Spleen (tissue), 11 donors: ENCODE measurements at regions not wholly inside any gene's neighbourhood (a gene's known extent, or its start where the extent isn't known, plus 50 kb on each side); places are given as distances from the start of the nearest gene placed in this dataset.

Experiments used
- DNase-seq: peaks from one replicate; pipeline ENCODE4 v3.0.0-alpha.2; 2020
- H3K27ac ChIP-seq, 8 donors: fragments of 200-600 bp; sonication (generic) in 7 of 8; 1 replicate in 4 of 8; 2 replicates in 4 of 8; pipeline versions ENCODE4 v1.5.0 to v1.8.0; 2016 to 2021; ENCODE audit warnings: inconsistent platforms in 4 of 8, mild to moderate bottlenecking in 4 of 8, moderate library complexity in 1 of 8
- H3K27me3 ChIP-seq, 7 donors: fragments of 200-600 bp; sonication (generic) in 6 of 7; replicated peaks in 1 of 7; 1 replicate in 4 of 7; 2 replicates in 3 of 7; pipeline versions ENCODE4 v1.5.0 to v1.8.0; 2016 to 2021; ENCODE audit warnings: inconsistent platforms in 3 of 7, mild to moderate bottlenecking in 1 of 7
- H3K36me3 ChIP-seq, 6 donors: fragments of 200-600 bp; sonication (generic) in 5 of 6; 1 replicate in 4 of 6; 2 replicates in 2 of 6; pipeline versions ENCODE4 v1.5.0 to v1.8.0; 2016 to 2021; ENCODE audit warnings: inconsistent platforms in 2 of 6
- H3K4me1 ChIP-seq, 6 donors: fragments of 200-600 bp; sonication (generic) in 5 of 6; 1 replicate in 3 of 6; 2 replicates in 3 of 6; pipeline versions ENCODE4 v1.5.0 to v1.8.0; 2016 to 2021; ENCODE audit warnings: inconsistent platforms in 3 of 6
- H3K4me3 ChIP-seq, 8 donors: fragments of 200-600 bp; sonication (generic) in 7 of 8; 1 replicate in 4 of 8; 2 replicates in 4 of 8; pipeline versions ENCODE4 v1.5.0 to v1.8.0; 2016 to 2021; ENCODE audit warnings: inconsistent platforms in 4 of 8, mild to moderate bottlenecking in 4 of 8, moderate library complexity in 2 of 8
- H3K9me3 ChIP-seq, 8 donors: fragments of 200-600 bp; sonication (generic) in 7 of 8; 1 replicate in 4 of 8; 2 replicates in 4 of 8; pipeline versions ENCODE4 v1.5.0 to v1.8.0; 2016 to 2021; ENCODE audit warnings: inconsistent platforms in 4 of 8
- POLR2A ChIP-seq, 3 donors: fragments of 450-650 bp; IDR thresholded peaks; one replicate each; pipeline ENCODE4 v1.5.1; 2017; ENCODE audit warnings: antibody characterized with exemption in 3 of 3, mild to moderate bottlenecking in 1 of 3
- POLR2AphosphoS5 ChIP-seq, 3 donors: sonication (generic); formaldehyde crosslinking; IDR thresholded peaks; one replicate each; pipeline ENCODE4 v1.5.1; 2017; ENCODE audit warnings: antibody characterized with exemption in 3 of 3
- WGBS, 5 donors: extraction: QIAGEN DNeasy Blood & Tissue Kit in 3 of 5; methylation state at CpG; one replicate each; pipeline versions ENCODE4 v1.1.5 to v1.1.7; 2013 to 2018; 5-methylcytosine and 5-hydroxymethylcytosine counted together
- intact Hi-C: fragments of 100-400 bp; cut with DNase I; formaldehyde crosslinking; loops from one replicate; pipeline ENCODE4 v1.15.0; 2023; ENCODE audit warnings: low total_unique reads
- TF ChIP-seq, protein P1 (sequence below), 11 experiments: fragments of 200-600 bp in 7 of 11; fragments of 450-650 bp in 4 of 11; sonication (generic) in 4 of 11; IDR thresholded peaks in 8 of 11; conservative IDR thresholded peaks in 3 of 11; 1 replicate in 7 of 11; 2 replicates in 4 of 11; pipeline versions ENCODE4 v1.4.0 to v1.8.0; 2016 to 2021; ENCODE audit warnings: antibody characterized with exemption in 11 of 11, inconsistent platforms in 4 of 11, mild to moderate bottlenecking in 1 of 11
- donor health status: healthy with polysubstance abuse.
- donor health status: DM: no; HTN: no; CAD: no; lungs with moderate emphysema.
- donor health status: DM: no; HTN: no; CAD: no.
- donor health status: Bipolar disorder and iron deficiency.
- donor health status: healthy.
- donor health status: DM: no; HTN: no; CAD: no.
- donor health status: DM: yes; HTN: yes; CAD: no.

DNA sequence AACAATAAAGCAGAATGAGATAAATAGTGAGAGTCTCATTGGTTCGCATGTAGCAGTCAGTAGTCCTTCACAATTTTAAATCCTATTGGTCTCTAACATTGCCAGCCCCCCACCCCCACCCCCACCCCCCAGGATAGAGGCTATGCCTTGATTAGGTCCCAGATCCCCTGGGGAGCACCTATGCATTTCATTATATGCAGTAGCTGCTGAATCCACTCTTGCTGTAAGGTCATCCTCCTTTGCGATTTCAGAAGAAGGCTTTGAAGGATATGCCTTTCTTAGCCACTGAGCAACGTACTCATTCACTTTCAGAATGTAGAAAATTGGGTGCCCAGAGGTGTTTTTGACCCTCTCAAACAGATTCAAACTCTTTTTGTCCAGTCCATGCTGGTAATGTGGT lies 382.8 kb upstream of the GALNT5 start:
- no peak for TF ChIP-seq POLR2A (IDR thresholded peaks at IDR 0.05)
- TF ChIP-seq POLR2AphosphoS5 (IDR thresholded peaks at IDR 0.05) = no peak
- TF ChIP-seq, protein P1, sequence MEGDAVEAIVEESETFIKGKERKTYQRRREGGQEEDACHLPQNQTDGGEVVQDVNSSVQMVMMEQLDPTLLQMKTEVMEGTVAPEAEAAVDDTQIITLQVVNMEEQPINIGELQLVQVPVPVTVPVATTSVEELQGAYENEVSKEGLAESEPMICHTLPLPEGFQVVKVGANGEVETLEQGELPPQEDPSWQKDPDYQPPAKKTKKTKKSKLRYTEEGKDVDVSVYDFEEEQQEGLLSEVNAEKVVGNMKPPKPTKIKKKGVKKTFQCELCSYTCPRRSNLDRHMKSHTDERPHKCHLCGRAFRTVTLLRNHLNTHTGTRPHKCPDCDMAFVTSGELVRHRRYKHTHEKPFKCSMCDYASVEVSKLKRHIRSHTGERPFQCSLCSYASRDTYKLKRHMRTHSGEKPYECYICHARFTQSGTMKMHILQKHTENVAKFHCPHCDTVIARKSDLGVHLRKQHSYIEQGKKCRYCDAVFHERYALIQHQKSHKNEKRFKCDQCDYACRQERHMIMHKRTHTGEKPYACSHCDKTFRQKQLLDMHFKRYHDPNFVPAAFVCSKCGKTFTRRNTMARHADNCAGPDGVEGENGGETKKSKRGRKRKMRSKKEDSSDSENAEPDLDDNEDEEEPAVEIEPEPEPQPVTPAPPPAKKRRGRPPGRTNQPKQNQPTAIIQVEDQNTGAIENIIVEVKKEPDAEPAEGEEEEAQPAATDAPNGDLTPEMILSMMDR (IDR thresholded peaks at IDR 0.05 in 8 of 11, conservative IDR thresholded peaks at IDR 0.05 in 3 of 11) = no peak
- Histone ChIP-seq H3K36me3 (no peaks in the 10 kb centered on the region), H3K27ac (no peak overlapping the region), H3K4me1 (no peaks in the 10 kb centered on the region), H3K9me3 (no peaks in the 10 kb centered on the region), H3K27me3 (no peaks in the 10 kb centered on the region), H3K4me3 (no peak overlapping the region)
- DNase-seq = no peak
- WGBS, 5 donors = 37 to 75% (median 45%) methylated on average over 2 to 3 of the region's 3 CpGs
- intact Hi-C loops = no loop called here

GRCh38 chr2:156883804-156884203 lies 373.7 kb upstream of the GALNT5 start:
- Histone ChIP-seq H3K9me3 (peaks cover 0 to 5% (median 0%) of the 10 kb centered on the region in 8 donors), H3K4me1 (no peaks in the 10 kb centered on the region), H3K27ac (no peak overlapping the region), H3K4me3 (no peak overlapping the region), H3K27me3 (no peaks in the 10 kb centered on the region), H3K36me3 (no peaks in the 10 kb centered on the region)
- no peak for DNase-seq
- no peak for TF ChIP-seq POLR2A (IDR thresholded peaks at IDR 0.05)
- intact Hi-C loops = no loop called here
- WGBS, 5 donors = 63 to 77% (median 71%) methylated on average over 3 of the region's 3 CpGs

DNA sequence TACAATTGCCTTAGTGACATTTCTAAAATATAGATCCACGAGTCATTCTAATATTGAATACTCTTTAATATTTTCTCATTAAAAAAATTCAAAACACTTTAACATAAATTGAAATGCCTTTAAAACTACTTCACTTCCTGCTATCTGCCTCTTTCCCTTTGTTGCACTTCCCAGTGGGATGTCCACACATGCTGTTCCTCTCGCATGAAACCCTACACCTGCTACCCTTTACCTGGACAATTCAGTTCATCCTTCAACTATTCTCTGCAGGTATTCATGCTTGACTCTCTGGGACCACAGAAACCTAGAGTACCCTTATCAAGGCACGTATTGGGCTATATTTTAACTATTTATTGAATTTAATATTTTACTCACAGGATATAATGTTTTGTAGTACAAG lies 373.3 kb upstream of the GALNT5 start:
- no peak for DNase-seq
- Histone ChIP-seq H3K4me3 (no peak overlapping the region), H3K4me1 (no peaks in the 10 kb centered on the region), H3K27ac (no peak overlapping the region), H3K27me3 (no peaks in the 10 kb centered on the region), H3K9me3 (peaks cover 0 to 5% (median 0%) of the 10 kb centered on the region in 8 donors), H3K36me3 (no peaks in the 10 kb centered on the region)
- intact Hi-C loops = no loop called here
- TF ChIP-seq, protein P1 (IDR thresholded peaks at IDR 0.05 in 8 of 11, conservative IDR thresholded peaks at IDR 0.05 in 3 of 11) = no peak
- TF ChIP-seq POLR2AphosphoS5 (IDR thresholded peaks at IDR 0.05) (no peak), POLR2A (IDR thresholded peaks at IDR 0.05) (no peak)
- 76 to 91% (median 83%) methylated on average over 3 of the region's 3 CpGs for whole genome bisulfite sequencing, 5 donors

- no peak overlapping the region for H3K27ac ChIP-seq
- peaks cover 0 to 19% (median 0%) of the 10 kb centered on the region in 7 donors for H3K27me3 ChIP-seq
- WGBS, 5 donors = 51 to 59% (median 53%) methylated on average over 5 of the region's 5 CpGs
- peaks cover 0 to 4% (median 0%) of the 10 kb centered on the region in 6 donors for H3K4me1 ChIP-seq
- intact Hi-C loops = no loop called here
- TF ChIP-seq POLR2A (IDR thresholded peaks at IDR 0.05) (no peak), POLR2AphosphoS5 (IDR thresholded peaks at IDR 0.05) (no peak)
- TF ChIP-seq, protein P1 (IDR thresholded peaks at IDR 0.05 in 8 of 11, conservative IDR thresholded peaks at IDR 0.05 in 3 of 11) = no peak
- H3K4me3 ChIP-seq = no peak overlapping the region
- no peaks in the 10 kb centered on the region for H3K36me3 ChIP-seq
- DNase-seq = no peak
- H3K9me3 ChIP-seq = no peaks in the 10 kb centered on the region
These were observed 366.9 kb upstream of the GALNT5 start for GRCh38 chr2:156890529-156891148.
